WTC11 (cell line): ENCODE measurements at regions not wholly inside any gene's neighbourhood (a gene's known extent, or its start where the extent isn't known, plus 50 kb on each side); places are given as distances from the start of the nearest gene placed in this dataset.

Experiments used
- ATAC-seq: fragments of 200-7000 bp; cut with Tn5 transposase; 2 replicates; pipeline ENCODE4 v1.10.0; 2021; ENCODE audit warnings: mild to moderate bottlenecking, moderate library complexity
- CTCF ChIA-PET: fragments of 300-600 bp; sonication (Branson Sonifier 250); formaldehyde crosslinking; loops from one replicate; lab custom pipeline; 2021; ENCODE audit warnings: antibody characterized with exemption; lab: Charles Lee
- POLR2A ChIA-PET: fragments of 350-600 bp; sonication (Branson Sonifier 250); formaldehyde crosslinking; loops from one replicate; lab custom pipeline; 2021; ENCODE audit warnings: antibody characterized with exemption; lab: Charles Lee
- DNase-seq: peaks from one replicate; pipeline ENCODE4 v3.0.0; 2021; ENCODE audit warnings: low spot score
- H3K27ac Mint-ChIP-seq: 2 replicates; pipeline ENCODE4 v1.8.0; 2021; ENCODE audit warnings: mixed read lengths
- H3K27me3 Mint-ChIP-seq: 2 replicates; pipeline ENCODE4 v1.8.0; 2021; ENCODE audit warnings: low read depth, mild to moderate bottlenecking, moderate library complexity, mixed read lengths
- H3K36me3 Mint-ChIP-seq: 2 replicates; pipeline ENCODE4 v1.8.0; 2021; ENCODE audit warnings: mixed read lengths
- H3K4me1 Mint-ChIP-seq: 2 replicates; pipeline ENCODE4 v1.8.0; 2022; ENCODE audit warnings: mixed read lengths
- H3K4me3 Mint-ChIP-seq: 2 replicates; pipeline ENCODE4 v1.8.0; 2021; ENCODE audit warnings: mild to moderate bottlenecking, moderate library complexity, mixed read lengths
- H3K9me3 Mint-ChIP-seq: 2 replicates; pipeline ENCODE4 v1.8.0; 2021; ENCODE audit warnings: mixed read lengths
- FOXP4 ChIP-seq: sonication (generic); formaldehyde crosslinking; IDR thresholded peaks from 2 replicates; pipeline ENCODE4 v1.8.0; 2022; ENCODE audit warnings: mild to moderate bottlenecking, missing genetic modification reagents
- KAT7 ChIP-seq: sonication (generic); formaldehyde crosslinking; IDR thresholded peaks from 2 replicates; pipeline ENCODE4 v1.8.1; 2023; ENCODE audit warnings: missing genetic modification reagents, mild to moderate bottlenecking, borderline replicate concordance
- MXD4 ChIP-seq: fragments of 250-450 bp; sonication (Bioruptor Pico); IDR thresholded peaks from 2 replicates; pipeline ENCODE4 v1.8.0; 2021; ENCODE audit warnings: mild to moderate bottlenecking, moderate library complexity, borderline replicate concordance
- MYBL2 ChIP-seq: sonication (generic); formaldehyde crosslinking; IDR thresholded peaks from 2 replicates; pipeline ENCODE4 v1.8.1; 2023; ENCODE audit warnings: mild to moderate bottlenecking, moderate library complexity, missing genetic modification reagents
- PRRX2 ChIP-seq: fragments of 250-450 bp; sonication (Bioruptor Pico); IDR thresholded peaks from 2 replicates; pipeline ENCODE4 v1.8.0; 2021; ENCODE audit warnings: mild to moderate bottlenecking
- RORB ChIP-seq: fragments of 250-450 bp; sonication (Bioruptor Pico); IDR thresholded peaks from 2 replicates; pipeline ENCODE4 v1.9.0; 2021; ENCODE audit warnings: mild to moderate bottlenecking
- STAT6 ChIP-seq: sonication (generic); formaldehyde crosslinking; conservative IDR thresholded peaks from 2 replicates; pipeline ENCODE4 v1.8.1; 2023; ENCODE audit warnings: mild to moderate bottlenecking, low read depth, missing genetic modification reagents, moderate library complexity
- TP53 ChIP-seq: sonication (generic); formaldehyde crosslinking; IDR thresholded peaks from 2 replicates; pipeline ENCODE4 v1.8.1; 2023; ENCODE audit warnings: mild to moderate bottlenecking, missing genetic modification reagents
- ZNF121 ChIP-seq: sonication (generic); formaldehyde crosslinking; IDR thresholded peaks from 2 replicates; pipeline ENCODE4 v1.8.0; 2023; ENCODE audit warnings: missing genetic modification reagents
- ZNF416 ChIP-seq: fragments of 250-450 bp; sonication (Bioruptor Pico); IDR thresholded peaks from 2 replicates; pipeline ENCODE4 v1.9.0; 2021; ENCODE audit warnings: mild to moderate bottlenecking, inconsistent platforms
- ZNF512 ChIP-seq: sonication (generic); formaldehyde crosslinking; IDR thresholded peaks from 2 replicates; pipeline ENCODE4 v1.8.1; 2022; ENCODE audit warnings: missing genetic modification reagents, borderline replicate concordance
- ZSCAN18 ChIP-seq: fragments of 250-450 bp; sonication (Bioruptor Pico); IDR thresholded peaks from 2 replicates; pipeline ENCODE4 v2.1.2; 2022; ENCODE audit warnings: mild to moderate bottlenecking, moderate library complexity

- H3K4me1 Mint-ChIP-seq: no peaks in the 10 kb centered on the region
- TF ChIP-seq ZNF416 (CRISPR knock-in tag) (no peak), KAT7 (CRISPR knock-in tag) (no peak), TP53 (CRISPR knock-in tag) (no peak), FOXP4 (no peak), ZNF121 (CRISPR knock-in tag) (no peak)
- TF ChIP-seq, all 79 proteins: peak for 0
- H3K4me3 Mint-ChIP-seq: no peak overlapping the region
- no peak overlapping the region for H3K27ac Mint-ChIP-seq
- ChIA-PET CTCF (interaction anchor here (1.6 kb wide), 1 partner anchor 308 kb away, joined by 5 read pairs; no protein-coding TSS in a partner anchor), POLR2A (no interaction called here)
- H3K36me3 Mint-ChIP-seq: no peaks in the 10 kb centered on the region
- H3K9me3 Mint-ChIP-seq: peaks cover 4% of the 10 kb centered on the region
- no peak for DNase-seq
- ATAC-seq: no peak
- no peaks in the 10 kb centered on the region for H3K27me3 Mint-ChIP-seq
Measured at GRCh38 chr7:106485031-106485551, 175.9 kb downstream of the CCDC71L start.

- POLR2A ChIA-PET: no interaction called here
- CTCF ChIA-PET: interaction anchor here (1.6 kb wide), 1 partner anchor 308 kb away, joined by 5 read pairs; no protein-coding TSS in a partner anchor
- H3K36me3 Mint-ChIP-seq: no peaks in the 10 kb centered on the region
- H3K27me3 Mint-ChIP-seq: no peaks in the 10 kb centered on the region
- H3K4me3 Mint-ChIP-seq: no peak overlapping the region
- ATAC-seq: no peak
- TF ChIP-seq STAT6: no peak
- TF ChIP-seq RORB (CRISPR knock-in tag): no peak
- no peak for TF ChIP-seq ZSCAN18
- no peak for TF ChIP-seq TP53 (CRISPR knock-in tag)
- no peak for TF ChIP-seq ZNF512
- TF ChIP-seq FOXP4: no peak
- no peaks in the 10 kb centered on the region for H3K4me1 Mint-ChIP-seq
- no peak overlapping the region for H3K27ac Mint-ChIP-seq
- H3K9me3 Mint-ChIP-seq: peaks cover 4% of the 10 kb centered on the region
- DNase-seq: no peak
Measured at GRCh38 chr7:106484562-106484961, 176.4 kb downstream of the CCDC71L start.

- no peak for ATAC-seq
Measured at GRCh38 chr7:106482091-106482490, 178.9 kb downstream of the CCDC71L start.

More at GRCh38 chr7:106482091-106482490, 178.9 kb downstream of the CCDC71L start:
- Mint-ChIP-seq H3K4me3 (no peak overlapping the region), H3K36me3 (no peaks in the 10 kb centered on the region), H3K27me3 (no peaks in the 10 kb centered on the region), H3K9me3 (peaks cover 4% of the 10 kb centered on the region), H3K4me1 (no peaks in the 10 kb centered on the region), H3K27ac (no peak overlapping the region)
- no peak for DNase-seq
- TF ChIP-seq MXD4 (no peak), PRRX2 (CRISPR knock-in tag) (no peak), MYBL2 (CRISPR knock-in tag) (no peak)
- ChIA-PET POLR2A (no interaction called here), CTCF (no interaction called here)
